HG03354 (cell line): ENCODE measurements at regions not wholly inside any gene's neighbourhood (a gene's known extent, or its start where the extent isn't known, plus 50 kb on each side); places are given as distances from the start of the nearest gene placed in this dataset.
"Not testable (repeated sequence)": the region's sequence is repeated elsewhere in the genome, so short reads cannot be mapped to it uniquely, and the experiment has no call there.

Experiments
- ATAC-seq: cut with Tn5 transposase; IDR thresholded peaks from one replicate; pipeline ENCODE4 v1.9.1; 2021; ENCODE audit warnings: mild to moderate bottlenecking; ENCODE audit not compliant: unreplicated experiment, poor library complexity, severe bottlenecking

GRCh38 chr6:167553736-167554119 is 228.8 kb downstream of the TTLL2 start:
- ATAC-seq, result no peak

DNA sequence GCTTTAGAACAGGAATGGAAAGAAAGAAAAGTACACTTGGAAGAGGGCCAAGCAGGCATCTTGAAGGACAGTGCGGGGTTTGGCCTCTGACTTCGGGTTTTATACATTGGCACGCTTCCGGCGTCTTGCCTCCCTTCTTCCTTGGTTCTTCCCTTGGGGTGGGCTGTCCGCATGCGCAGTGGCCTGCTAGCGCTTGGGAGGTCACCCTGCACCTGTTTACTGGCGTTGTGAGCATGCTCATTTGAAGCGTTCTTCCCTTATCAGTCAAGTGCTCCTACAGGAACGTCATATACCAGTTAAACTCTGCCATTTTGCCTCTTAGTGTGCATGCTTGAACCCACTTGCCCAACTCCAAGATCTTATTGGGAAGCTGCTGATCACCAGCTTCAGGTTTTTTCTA is 230.0 kb downstream of the TTLL2 start:
- ATAC-seq, result no peak

- no peak for ATAC-seq
Observed at GRCh38 chr6:167555836-167556235, 230.9 kb downstream of the TTLL2 start.

- ATAC-seq, result no peak
Observed at GRCh38 chr6:167557675-167558074, 232.8 kb downstream of the TTLL2 start.

DNA sequence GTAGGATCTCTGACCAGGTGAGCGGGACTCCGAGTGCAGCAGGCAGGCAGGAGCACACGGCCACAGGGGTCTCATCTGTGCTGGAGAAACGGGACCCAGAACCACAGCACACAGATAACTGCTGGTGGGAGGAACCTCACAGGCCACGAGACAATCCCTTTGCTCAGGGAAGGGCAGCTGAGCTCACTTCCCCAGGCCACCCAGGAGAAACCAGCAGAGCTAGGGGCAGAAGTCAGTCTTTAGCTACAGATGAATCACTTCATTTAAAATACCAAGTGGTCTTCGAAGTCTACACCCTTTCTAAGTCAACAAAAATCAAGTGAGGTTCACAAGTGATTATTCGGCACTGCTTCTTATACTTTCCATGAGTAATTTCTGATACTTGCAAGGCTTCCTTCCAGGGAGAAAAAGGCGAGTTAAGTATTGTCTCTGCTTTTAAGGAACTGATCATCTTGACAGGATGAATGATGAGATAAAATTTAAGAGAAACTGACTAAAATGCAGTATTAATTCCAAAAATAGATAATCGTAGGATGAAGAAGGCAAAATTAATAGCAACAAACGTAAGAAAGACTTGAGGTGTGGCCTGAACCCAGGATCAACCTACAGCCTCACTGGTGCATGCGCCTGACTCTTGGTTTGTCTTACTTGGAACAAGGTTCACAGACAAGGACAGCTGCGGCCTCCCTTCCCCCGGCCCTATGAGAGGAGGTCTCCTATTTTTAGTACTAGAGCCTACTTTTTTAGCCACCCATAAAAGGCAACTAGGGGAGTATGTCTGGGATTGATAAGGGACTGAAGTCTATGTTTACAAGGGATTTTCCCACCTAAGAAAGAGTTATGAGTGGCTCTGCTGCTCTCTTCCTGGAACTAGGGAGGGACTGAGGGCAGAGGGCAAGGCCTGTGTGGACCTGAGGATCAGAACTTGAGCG is 233.6 kb downstream of the TTLL2 start:
- ATAC-seq, result no peak

DNA sequence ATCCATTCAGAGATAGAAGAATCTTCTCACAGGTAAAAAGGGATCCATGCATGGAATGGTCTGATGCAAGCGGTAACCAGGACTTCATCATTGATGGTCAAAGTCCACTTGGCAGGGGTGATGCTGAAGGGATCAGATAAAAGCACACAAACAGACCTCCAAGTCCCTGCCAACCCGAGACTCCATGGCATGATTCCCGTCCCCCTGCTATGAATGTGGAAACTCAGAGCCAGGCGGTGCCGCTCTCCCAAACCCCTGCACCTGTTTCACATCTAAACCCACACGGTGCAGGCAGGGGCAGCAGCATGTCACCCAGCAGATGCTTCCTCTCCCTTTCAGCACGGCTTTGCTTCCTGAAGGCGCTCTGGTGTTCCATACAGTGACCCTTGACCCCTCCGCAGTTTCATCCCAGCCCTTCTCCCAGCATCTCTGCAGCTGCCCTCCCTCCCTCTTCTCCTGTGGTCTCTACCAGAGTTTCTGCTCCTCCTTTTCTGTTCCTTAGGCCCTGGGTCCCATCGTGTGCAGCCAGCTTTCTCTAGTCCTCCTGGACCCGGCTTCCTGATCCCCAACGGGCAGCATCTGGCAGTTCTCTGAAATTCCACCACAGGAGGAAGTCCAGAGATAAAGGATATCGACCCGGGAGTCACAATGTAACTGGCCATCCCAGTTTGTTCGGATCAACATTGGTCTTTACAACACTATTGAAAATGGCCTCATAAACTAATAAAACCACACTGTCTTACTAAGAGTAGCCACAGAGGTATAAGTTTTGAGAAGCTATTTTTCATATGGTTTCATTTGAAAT is 235.0 kb downstream of the TTLL2 start:
- ATAC-seq, result no peak

DNA sequence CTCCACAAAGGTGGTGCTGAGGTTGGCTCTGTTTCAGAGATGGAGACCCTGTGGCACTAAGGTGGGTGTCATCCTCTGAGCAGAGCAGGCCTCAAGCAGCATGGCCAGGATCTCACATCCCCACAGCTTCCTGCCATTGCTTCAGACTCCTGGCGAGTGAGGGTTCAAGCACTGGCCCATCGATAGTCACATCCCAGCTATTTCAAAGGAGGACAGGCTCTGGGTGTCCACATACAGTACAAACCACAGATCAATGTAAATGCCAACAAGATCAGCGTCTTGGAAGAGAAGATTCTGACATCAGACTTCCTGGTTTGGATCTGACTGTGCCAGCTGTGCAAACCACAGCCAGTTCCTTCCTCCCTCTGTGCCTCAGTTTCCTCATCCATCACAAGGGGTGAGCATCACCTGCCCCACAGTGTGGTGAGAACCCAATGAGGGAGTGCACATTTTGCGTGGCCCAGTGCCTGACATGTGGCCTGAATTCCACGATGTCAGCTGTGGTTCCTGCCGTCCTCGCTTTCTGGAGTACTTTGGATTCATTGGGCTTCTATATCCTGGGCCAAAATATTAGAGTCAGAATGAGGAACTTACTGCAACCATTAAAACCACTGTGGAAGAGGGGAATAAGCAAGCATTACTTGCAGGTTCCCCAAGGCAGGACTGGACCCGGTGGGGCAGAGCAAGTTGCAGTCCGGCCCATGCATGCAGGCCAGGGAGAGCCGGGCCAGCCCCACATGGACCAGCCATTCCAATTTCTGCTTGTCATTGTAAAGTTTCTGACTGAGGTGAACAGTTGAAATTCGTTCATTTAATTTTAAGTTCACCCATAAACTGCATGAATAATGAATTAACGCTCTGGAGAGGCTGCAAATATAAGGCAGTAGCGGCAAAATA is 236.0 kb downstream of the TTLL2 start:
- ATAC-seq, result no peak

GRCh38 chr6:167562862-167563261 is 238.0 kb downstream of the TTLL2 start:
- ATAC-seq, result not testable (repeated sequence)

- ATAC-seq, result no peak
Observed at GRCh38 chr6:167564416-167565250, 239.7 kb downstream of the TTLL2 start.

GRCh38 chr6:167565388-167565787 is 240.5 kb downstream of the TTLL2 start:
- no peak for ATAC-seq

DNA sequence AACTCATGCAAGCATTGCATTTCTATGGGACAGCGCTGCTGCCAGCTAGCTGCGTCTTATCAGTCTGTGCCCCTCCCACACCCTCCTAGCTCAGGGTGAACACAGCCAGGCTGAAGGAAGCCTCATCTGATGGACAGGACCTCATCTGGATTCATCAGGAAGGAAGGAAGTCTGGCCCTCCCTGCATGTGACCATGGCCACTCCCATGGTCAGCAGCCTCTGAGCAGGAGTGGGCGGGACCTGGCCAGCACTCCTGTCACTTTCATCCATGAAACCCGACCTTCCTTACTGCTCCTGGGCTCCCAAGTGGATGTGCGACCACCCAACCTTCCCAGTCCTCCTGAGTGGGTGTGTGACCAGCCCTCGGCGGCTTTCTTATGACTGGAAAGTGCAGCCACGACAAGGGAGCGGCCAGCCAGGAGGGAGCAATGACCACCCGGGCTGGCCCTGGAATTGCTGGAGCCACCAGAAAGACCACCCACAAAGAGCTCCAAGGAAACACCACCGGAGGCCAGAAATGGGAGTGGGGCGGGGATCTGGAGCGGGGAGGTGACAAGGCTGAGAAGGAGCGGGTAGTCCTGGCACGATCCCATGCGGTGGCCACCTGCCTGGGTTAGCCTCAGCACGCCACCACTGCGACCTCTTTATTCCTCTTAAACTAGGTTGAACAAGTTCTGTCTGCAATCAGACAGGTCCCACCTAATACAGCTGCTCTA is 241.2 kb downstream of the TTLL2 start:
- no peak for ATAC-seq

DNA sequence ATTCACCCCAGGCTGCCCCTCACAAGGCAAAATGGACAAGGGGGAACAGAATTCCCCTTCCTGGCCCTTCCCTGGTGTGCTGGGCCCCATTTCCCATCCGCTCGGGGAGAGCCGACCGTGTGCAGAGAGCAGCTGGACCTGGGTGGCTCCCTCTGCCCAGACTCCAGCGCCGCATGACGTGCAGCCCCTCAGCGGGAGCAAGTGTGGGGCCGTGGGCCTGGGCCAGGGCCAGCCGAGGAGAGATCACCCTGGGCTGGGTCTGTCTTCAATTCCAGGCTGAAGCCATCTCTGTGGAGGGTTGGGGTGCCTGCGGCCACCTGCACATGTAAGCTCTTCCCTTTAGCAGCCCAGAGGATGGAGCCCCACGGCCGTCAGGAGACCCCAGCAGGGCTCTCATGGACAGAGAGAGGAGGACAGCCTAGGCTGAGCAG is 241.8 kb downstream of the TTLL2 start:
- no peak for ATAC-seq

- no peak for ATAC-seq
Observed at GRCh38 chr6:167567142-167568033, 242.5 kb downstream of the TTLL2 start.

GRCh38 chr6:167568407-167569024 is 243.6 kb downstream of the TTLL2 start:
- ATAC-seq, result no peak

DNA sequence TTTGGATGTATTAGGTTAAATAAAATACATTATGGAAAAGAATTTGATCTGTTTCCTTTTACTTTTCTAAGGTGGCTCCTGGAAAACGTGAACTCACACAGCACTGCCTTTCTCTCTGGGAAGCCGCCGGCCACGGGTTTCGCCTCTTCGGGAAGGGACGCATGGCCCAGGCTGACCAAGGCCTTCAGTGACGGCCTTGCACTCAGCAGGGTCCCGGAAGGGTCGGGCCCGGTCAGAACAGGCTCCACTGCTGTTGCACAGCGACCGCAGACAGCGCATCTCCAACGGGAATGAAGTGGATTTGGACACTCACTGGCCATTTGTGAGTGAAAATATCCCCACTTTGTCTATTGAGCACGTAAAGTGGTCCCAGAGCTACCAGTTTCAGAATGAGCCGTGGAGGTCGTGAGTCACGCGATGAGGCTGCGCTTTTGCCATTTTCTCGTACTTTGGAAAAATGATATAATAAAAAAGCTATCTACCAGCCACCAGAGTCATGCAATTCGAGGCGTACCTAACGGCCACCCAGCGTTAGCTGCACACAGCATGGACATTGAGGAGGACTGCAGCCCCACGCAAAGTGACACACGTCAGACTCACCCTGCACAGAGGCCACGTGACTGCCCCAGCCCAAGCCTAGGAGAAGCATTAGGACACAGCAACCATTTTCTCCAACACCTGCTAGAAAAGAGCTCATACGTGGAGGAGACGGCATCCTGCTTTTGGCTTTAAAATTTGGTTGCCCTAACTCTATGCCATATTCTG is 244.3 kb downstream of the TTLL2 start:
- ATAC-seq, result no peak

GRCh38 chr6:167569879-167570278 is 245.0 kb downstream of the TTLL2 start:
- ATAC-seq, result no peak
